HCT116 (cell line): ENCODE measurements at regions not wholly inside any gene's neighbourhood (a gene's known extent, or its start where the extent isn't known, plus 50 kb on each side); places are given as distances from the start of the nearest gene placed in this dataset.
"Not testable (repeated sequence)": the region's sequence is repeated elsewhere in the genome, so short reads cannot be mapped to it uniquely, and the experiment has no call there.

Experiments
- ATAC-seq: fragments of 200-7000 bp; cut with Tn5 transposase; 2 replicates; pipeline ENCODE4 v1.9.1; 2020; ENCODE audit warnings: mild to moderate bottlenecking, moderate library complexity
- BruUV-seq: library from RNA; stranded (reverse); fragments of 400-500 nt; replicated peaks from 2 replicates; lab custom pipeline; 2021; lab: Mats Ljungman, UMichigan
- CTCF ChIA-PET: fragments of 300-600 bp; sonication (Branson Sonifier 250); formaldehyde crosslinking; loops from one replicate; lab custom pipeline; 2021; ENCODE audit warnings: antibody characterized with exemption; lab: Charles Lee
- POLR2A ChIA-PET: fragments of 300-600, 350-600 bp; sonication (Branson Sonifier 250); formaldehyde crosslinking; loops from one replicate; lab custom pipeline; 2021; ENCODE audit warnings: antibody characterized with exemption; lab: Charles Lee
- RAD21 ChIA-PET, 2 experiments: fragments of 300-600 bp; sonication (Branson Sonifier 250); formaldehyde crosslinking; loops; one replicate each; lab custom pipeline; 2023; ENCODE audit warnings: low total read pairs in 2 of 2; ENCODE audit not compliant: uncharacterized antibody in 2 of 2, unreplicated experiment in 2 of 2, low non-redundant PET in 1 of 2; lab: Charles Lee
- DNase-seq: peaks from one replicate; pipeline ENCODE4 v3.0.0-alpha.2; 2010; ENCODE audit warnings: low read depth, low spot score
- H2AFZ ChIP-seq: fragments of 200-600 bp; shearing (Covaris generic), sonication (generic); 2 replicates; pipeline ENCODE4 v1.6.1; 2017; ENCODE audit warnings: low read depth, mixed run types, mixed read lengths, antibody characterized with exemption, low read length; ENCODE audit not compliant: poor library complexity, severe bottlenecking
- H3K27ac ChIP-seq: 2 replicates; pipeline ENCODE4 v1.5.1; 2012; ENCODE audit warnings: low read depth, low read length
- H3K27me3 ChIP-seq: fragments of 200-600 bp; sonication (generic); 2 replicates; pipeline ENCODE4 v1.6.1; 2016; ENCODE audit warnings: mixed run types, low read length, mixed read lengths; ENCODE audit not compliant: insufficient read depth
- H3K36me3 ChIP-seq, 2 experiments: fragments of 200-500 bp in 1 of 2; fragments of 200-600 bp in 1 of 2; sonication (Bioruptor generic) in 1 of 2; sonication (generic) in 1 of 2; 2 replicates each; pipeline versions ENCODE4 v1.5.1 to v1.6.1; 2014 to 2016; ENCODE audit warnings: low read length in 2 of 2, inconsistent platforms in 1 of 2, mixed read lengths in 1 of 2, mixed run types in 1 of 2; ENCODE audit not compliant: insufficient read depth in 2 of 2, control insufficient read depth in 1 of 2
- H3K4me1 ChIP-seq, 2 experiments: fragments of 200-600 bp in 1 of 2; sonication (generic) in 1 of 2; 2 replicates each; pipeline versions ENCODE4 v1.5.1 to v1.6.1; 2012 to 2017; ENCODE audit warnings: low read length in 2 of 2, inconsistent platforms in 1 of 2, mild to moderate bottlenecking in 1 of 2, mixed read lengths in 1 of 2, mixed run types in 1 of 2, moderate library complexity in 1 of 2; ENCODE audit not compliant: insufficient read depth in 2 of 2, control insufficient read depth in 1 of 2
- H3K4me2 ChIP-seq: fragments of 200-600 bp; sonication (generic); 2 replicates; pipeline ENCODE4 v1.6.1; 2017; ENCODE audit warnings: mixed run types, low read length, mixed read lengths
- H3K4me3 ChIP-seq, 2 experiments: fragments of 200-600 bp in 1 of 2; sonication (generic) in 1 of 2; replicated peaks in 1 of 2; 2 replicates each; pipeline ENCODE4 v1.5.1; 2011 to 2016; ENCODE audit warnings: low read length in 2 of 2, control low read depth in 1 of 2, low read depth in 1 of 2, mild to moderate bottlenecking in 1 of 2, mixed read lengths in 1 of 2, mixed run types in 1 of 2
- H3K79me2 ChIP-seq: fragments of 200-600 bp; sonication (generic); 2 replicates; pipeline ENCODE4 v1.6.1; 2017; ENCODE audit warnings: mild to moderate bottlenecking, mixed run types, low read length, moderate library complexity, mixed read lengths; ENCODE audit not compliant: insufficient read depth
- H3K9ac ChIP-seq: fragments of 200-600 bp; sonication (generic); 2 replicates; pipeline ENCODE4 v1.6.1; 2016; ENCODE audit warnings: low read length, mixed read lengths
- H3K9me2 ChIP-seq: fragments of 200-600 bp; sonication (generic), shearing (Covaris generic); 2 replicates; pipeline ENCODE4 v1.6.1; 2017; ENCODE audit warnings: mixed run types, mild to moderate bottlenecking, moderate library complexity; ENCODE audit not compliant: insufficient read depth
- H3K9me3 ChIP-seq, 2 experiments: fragments of 200-500 bp in 1 of 2; fragments of 200-600 bp in 1 of 2; sonication (Bioruptor generic) in 1 of 2; sonication (generic) in 1 of 2; 2 replicates each; pipeline ENCODE4 v1.6.1; 2014 to 2017; ENCODE audit warnings: low read length in 2 of 2, mixed read lengths in 2 of 2, inconsistent platforms in 1 of 2, low read depth in 1 of 2, mild to moderate bottlenecking in 1 of 2, mixed run types in 1 of 2, moderate library complexity in 1 of 2; ENCODE audit not compliant: control insufficient read depth in 1 of 2, insufficient read depth in 1 of 2
- H4K20me1 ChIP-seq: fragments of 200-600 bp; sonication (generic), shearing (Covaris generic); 2 replicates; pipeline ENCODE4 v1.6.1; 2017; ENCODE audit warnings: mixed run types, mild to moderate bottlenecking, moderate library complexity; ENCODE audit not compliant: insufficient read depth
- CBX3 ChIP-seq: IDR thresholded peaks from 2 replicates; pipeline ENCODE4 v1.6.1; 2012; ENCODE audit warnings: low read depth
- CTCF ChIP-seq, 3 experiments: fragments of 200-600 bp in 1 of 3; sonication (generic) in 1 of 3; IDR thresholded peaks in 2 of 3; conservative IDR thresholded peaks in 1 of 3; 2 replicates each; pipeline ENCODE4 v1.5.1; 2012 to 2017; ENCODE audit warnings: low read depth in 2 of 3, low read length in 2 of 3, antibody characterized with exemption in 1 of 3, borderline replicate concordance in 1 of 3, control low read depth in 1 of 3, mild to moderate bottlenecking in 1 of 3, mixed read lengths in 1 of 3, mixed run types in 1 of 3, moderate library complexity in 1 of 3; ENCODE audit not compliant: insufficient read depth in 1 of 3
- POLR2A ChIP-seq: IDR thresholded peaks from 2 replicates; pipeline ENCODE4 v1.7.0; 2011; ENCODE audit warnings: borderline replicate concordance; ENCODE audit not compliant: insufficient read depth, insufficient read length; ENCODE audit errors: extremely low read depth
- POLR2AphosphoS5 ChIP-seq: IDR thresholded peaks from 2 replicates; pipeline ENCODE4 v1.6.1; 2011; ENCODE audit warnings: mild to moderate bottlenecking, low read depth, low read length, moderate library complexity
- SRF ChIP-seq: IDR thresholded peaks from 2 replicates; pipeline ENCODE4 v1.6.1; 2012; ENCODE audit warnings: low read depth
- TCF7L2 ChIP-seq: IDR thresholded peaks from 2 replicates; pipeline ENCODE4 v1.7.0; 2011; ENCODE audit warnings: borderline replicate concordance, inconsistent platforms; ENCODE audit not compliant: insufficient read depth, insufficient read length; ENCODE audit errors: extremely low read depth
- YY1 ChIP-seq: IDR thresholded peaks from 2 replicates; pipeline ENCODE4 v1.6.1; 2011; ENCODE audit warnings: low read length, low read depth, moderate library complexity, mild to moderate bottlenecking; ENCODE audit not compliant: insufficient replicate concordance; ENCODE audit errors: extremely low read depth
- intact Hi-C: fragments of 100-400 bp; cut with micrococcal nuclease; formaldehyde crosslinking; loops from 2 replicates; pipeline ENCODE4 v1.10.0; 2022

GRCh38 chr10:29810816-29811215 lies 176.0 kb upstream of the SVIL start:
- POLR2A ChIA-PET, result no interaction called here
- H3K4me3 ChIP-seq, result no peak overlapping the region
- no peak for TF ChIP-seq TCF7L2
- no peak for TF ChIP-seq SRF
- TF ChIP-seq CBX3, result no peak
- TF ChIP-seq POLR2A, result no peak
- TF ChIP-seq YY1, result no peak
- no peak for TF ChIP-seq POLR2AphosphoS5
- TF ChIP-seq CTCF (IDR thresholded peaks at IDR 0.05 in 2 of 3, conservative IDR thresholded peaks at IDR 0.05 in 1 of 3; ENCODE audit: borderline replicate concordance in 1 of 3, insufficient read depth in 1 of 3, low read depth in 2 of 3, low read length in 2 of 3), result no peak
- CTCF ChIA-PET, result no interaction called here
- RAD21 ChIA-PET, result no interaction called here
- no peaks in the 10 kb centered on the region for H3K36me3 ChIP-seq
- intact Hi-C loops, result no loop called here
- H3K79me2 ChIP-seq, result no peaks in the 10 kb centered on the region
- no TSS peak for BruUV-seq
- H3K4me1 ChIP-seq, result peaks cover 0 to 13% of the 10 kb centered on the region in 2 experiments; a peak in 2 of 4 replicates
- DNase-seq (no peak), ATAC-seq (no peak)
- no peak overlapping the region for H3K9ac ChIP-seq
- no peaks in the 10 kb centered on the region for H4K20me1 ChIP-seq
- no peak overlapping the region for H2AFZ ChIP-seq
- no peak overlapping the region for H3K4me2 ChIP-seq
- no peaks in the 10 kb centered on the region for H3K9me3 ChIP-seq
- no peaks in the 10 kb centered on the region for H3K27me3 ChIP-seq
- no peak overlapping the region for H3K27ac ChIP-seq
- H3K9me2 ChIP-seq, result no peaks in the 10 kb centered on the region

- H3K4me2 ChIP-seq, BruUV-seq, DNase-seq, H3K27me3 ChIP-seq, intact Hi-C loops, H3K36me3 ChIP-seq, H3K27ac ChIP-seq, H3K4me3 ChIP-seq, H3K79me2 ChIP-seq, POLR2A ChIA-PET, RAD21 ChIA-PET, H3K9me3 ChIP-seq, CTCF ChIA-PET, H3K9me2 ChIP-seq, H4K20me1 ChIP-seq, ATAC-seq, H3K9ac ChIP-seq, H2AFZ ChIP-seq: not testable (repeated sequence)
- peaks cover 0 to 14% of the 10 kb centered on the region in 2 experiments; a peak in 2 of 4 replicates for H3K4me1 ChIP-seq
These were observed 175.5 kb upstream of the SVIL start for GRCh38 chr10:29810231-29810630.
